OCI-LY1 (cell line): ENCODE measurements at regions not wholly inside any gene's neighbourhood (a gene's known extent, or its start where the extent isn't known, plus 50 kb on each side); places are given as distances from the start of the nearest gene placed in this dataset.

Experiments
- H2AFZ ChIP-seq: fragments of 200-600 bp; sonication (generic), shearing (Covaris generic); 2 replicates; pipeline ENCODE4 v1.6.0; 2014; ENCODE audit warnings: antibody characterized with exemption, mild to moderate bottlenecking, low read length
- H3F3A ChIP-seq: fragments of 200-600 bp; sonication (generic), shearing (Covaris generic); 2 replicates; pipeline ENCODE4 v1.6.0; 2014; ENCODE audit warnings: mild to moderate bottlenecking, antibody characterized with exemption, low read length, moderate library complexity; ENCODE audit not compliant: insufficient read depth
- H3K27ac ChIP-seq: fragments of 200-600 bp; sonication (generic); 2 replicates; pipeline ENCODE4 v1.5.1; 2014; ENCODE audit warnings: low read length, mixed run types, mild to moderate bottlenecking, low read depth; ENCODE audit not compliant: poor library complexity, severe bottlenecking
- H3K27me3 ChIP-seq: fragments of 200-600 bp; sonication (generic); 2 replicates; pipeline ENCODE4 v1.6.0; 2014; ENCODE audit warnings: antibody characterized with exemption, mild to moderate bottlenecking, low read length, moderate library complexity; ENCODE audit not compliant: insufficient read depth
- H3K36me3 ChIP-seq: fragments of 200-600 bp; sonication (generic); 2 replicates; pipeline ENCODE4 v1.6.1; 2014; ENCODE audit warnings: mild to moderate bottlenecking, antibody characterized with exemption, low read length, moderate library complexity, mixed read lengths; ENCODE audit not compliant: insufficient read depth
- H3K4me1 ChIP-seq: fragments of 200-600 bp; sonication (generic); 2 replicates; pipeline ENCODE4 v1.5.1; 2014; ENCODE audit warnings: mild to moderate bottlenecking, low read length, moderate library complexity; ENCODE audit not compliant: insufficient read depth, severe bottlenecking
- H3K4me2 ChIP-seq: fragments of 200-600 bp; sonication (generic), shearing (Covaris generic); 2 replicates; pipeline ENCODE4 v1.6.1; 2014; ENCODE audit warnings: low read length
- H3K4me3 ChIP-seq: fragments of 200-600 bp; sonication (generic); 2 replicates; pipeline ENCODE4 v1.5.1; 2014; ENCODE audit warnings: low read length, low read depth, mild to moderate bottlenecking, mixed read lengths; ENCODE audit not compliant: poor library complexity, severe bottlenecking
- H3K79me2 ChIP-seq: fragments of 200-600 bp; shearing (Covaris generic); 2 replicates; pipeline ENCODE4 v1.6.1; 2016; ENCODE audit warnings: mixed run types, low read length, mixed read lengths; ENCODE audit not compliant: insufficient read depth
- H3K9ac ChIP-seq: fragments of 200-600 bp; sonication (generic), shearing (Covaris generic); 2 replicates; pipeline ENCODE4 v1.6.1; 2014; ENCODE audit warnings: mild to moderate bottlenecking, low read length, mixed read lengths
- H3K9me2 ChIP-seq: fragments of 200-600 bp; sonication (generic), shearing (Covaris generic); 2 replicates; pipeline ENCODE4 v1.6.1; 2014; ENCODE audit warnings: low read depth, mild to moderate bottlenecking, low read length, mixed read lengths
- H3K9me3 ChIP-seq: fragments of 200-600 bp; shearing (Covaris generic); 2 replicates; pipeline ENCODE4 v1.6.1; 2014; ENCODE audit warnings: low read length, mixed read lengths
- H4K20me1 ChIP-seq: fragments of 200-600 bp; sonication (generic), shearing (Covaris generic); 2 replicates; pipeline ENCODE4 v1.6.0; 2016; ENCODE audit warnings: mild to moderate bottlenecking, low read length; ENCODE audit not compliant: insufficient read depth
- EZH2 ChIP-seq: fragments of 200-600 bp; sonication (generic), shearing (Covaris generic); IDR thresholded peaks from 2 replicates; pipeline ENCODE4 v1.8.0; 2017; ENCODE audit warnings: borderline replicate concordance, mixed run types, mild to moderate bottlenecking, antibody characterized with exemption, low read length, moderate library complexity, mixed read lengths
- TF ChIP-seq, protein P1 (sequence below): fragments of 200-600 bp; sonication (generic), shearing (Covaris generic); IDR thresholded peaks from 2 replicates; pipeline ENCODE4 v1.5.1; 2017; ENCODE audit warnings: mild to moderate bottlenecking, antibody characterized with exemption, low read length, moderate library complexity, mixed read lengths

DNA sequence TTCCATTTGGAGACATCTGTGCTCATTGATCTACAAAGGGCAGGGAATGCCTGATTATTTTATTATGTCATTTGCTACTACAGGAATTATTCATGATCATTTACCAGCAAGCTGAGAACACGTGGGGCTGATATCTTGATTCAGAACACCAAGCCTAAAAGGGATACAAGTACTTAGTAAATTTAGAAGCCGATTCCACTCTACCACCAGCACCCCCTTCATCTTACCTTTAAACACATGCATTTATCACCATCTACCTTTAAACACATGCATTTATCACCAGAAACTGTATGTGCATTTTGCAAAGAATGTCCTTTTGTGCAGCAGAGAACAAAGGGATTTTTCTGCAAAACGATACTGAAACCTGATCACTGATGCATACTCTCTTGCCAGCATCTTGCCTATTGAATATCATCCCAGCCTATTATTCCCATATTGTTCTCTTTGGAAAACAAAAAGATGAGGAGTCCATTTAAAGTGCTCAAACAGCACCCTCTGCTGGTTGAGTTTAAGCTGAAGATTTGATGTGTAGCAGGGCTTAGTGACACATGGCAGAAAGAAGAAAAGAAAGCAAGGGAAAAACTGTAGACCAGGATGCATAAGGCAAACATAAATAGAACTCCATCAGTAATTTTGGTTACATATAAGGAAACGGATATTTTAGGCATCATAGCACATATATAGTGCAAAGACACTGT is 132.6 kb upstream of the PLEKHG7 start:
- H3K9me3 ChIP-seq, result no peaks in the 10 kb centered on the region
- no peaks in the 10 kb centered on the region for H3K36me3 ChIP-seq
- H3K9ac ChIP-seq, result peak overlapping the region; percentile 43; the same call in 1 of the 2 replicates
- H3K79me2 ChIP-seq, result no peaks in the 10 kb centered on the region
- H3F3A ChIP-seq, result no peaks in the 10 kb centered on the region
- H3K4me2 ChIP-seq, result peak overlapping the region; percentile 58
- H3K27ac ChIP-seq, result peak overlapping the region; percentile 56
- peak overlapping the region; percentile 29 for H3K4me3 ChIP-seq
- H3K9me2 ChIP-seq, result no peaks in the 10 kb centered on the region
- H2AFZ ChIP-seq, result peak overlapping the region; percentile 88; the same call in 1 of the 2 replicates
- peaks cover 44% of the 10 kb centered on the region for H3K4me1 ChIP-seq
- no peaks in the 10 kb centered on the region for H4K20me1 ChIP-seq
- TF ChIP-seq EZH2, result no peak
- TF ChIP-seq, protein P1, sequence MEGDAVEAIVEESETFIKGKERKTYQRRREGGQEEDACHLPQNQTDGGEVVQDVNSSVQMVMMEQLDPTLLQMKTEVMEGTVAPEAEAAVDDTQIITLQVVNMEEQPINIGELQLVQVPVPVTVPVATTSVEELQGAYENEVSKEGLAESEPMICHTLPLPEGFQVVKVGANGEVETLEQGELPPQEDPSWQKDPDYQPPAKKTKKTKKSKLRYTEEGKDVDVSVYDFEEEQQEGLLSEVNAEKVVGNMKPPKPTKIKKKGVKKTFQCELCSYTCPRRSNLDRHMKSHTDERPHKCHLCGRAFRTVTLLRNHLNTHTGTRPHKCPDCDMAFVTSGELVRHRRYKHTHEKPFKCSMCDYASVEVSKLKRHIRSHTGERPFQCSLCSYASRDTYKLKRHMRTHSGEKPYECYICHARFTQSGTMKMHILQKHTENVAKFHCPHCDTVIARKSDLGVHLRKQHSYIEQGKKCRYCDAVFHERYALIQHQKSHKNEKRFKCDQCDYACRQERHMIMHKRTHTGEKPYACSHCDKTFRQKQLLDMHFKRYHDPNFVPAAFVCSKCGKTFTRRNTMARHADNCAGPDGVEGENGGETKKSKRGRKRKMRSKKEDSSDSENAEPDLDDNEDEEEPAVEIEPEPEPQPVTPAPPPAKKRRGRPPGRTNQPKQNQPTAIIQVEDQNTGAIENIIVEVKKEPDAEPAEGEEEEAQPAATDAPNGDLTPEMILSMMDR, result peak; percentile 100
- H3K27me3 ChIP-seq, result no peaks in the 10 kb centered on the region

- no peaks in the 10 kb centered on the region for H3K9me3 ChIP-seq
- H4K20me1 ChIP-seq, result no peaks in the 10 kb centered on the region
- H3K4me3 ChIP-seq, result no peak overlapping the region
- no peaks in the 10 kb centered on the region for H3K9me2 ChIP-seq
- peaks cover 35% of the 10 kb centered on the region for H3K4me1 ChIP-seq
- H3K4me2 ChIP-seq, result no peak overlapping the region
- H3K79me2 ChIP-seq, result no peaks in the 10 kb centered on the region
- TF ChIP-seq, protein P1, result no peak
- no peak for TF ChIP-seq EZH2
- H3F3A ChIP-seq, result no peaks in the 10 kb centered on the region
- peak overlapping the region; percentile 56 for H3K27ac ChIP-seq
- H2AFZ ChIP-seq, result 0 out of 2 replicates have a peak overlapping the region, but pooled peaks have one; percentile 15
- H3K27me3 ChIP-seq, result no peaks in the 10 kb centered on the region
- no peaks in the 10 kb centered on the region for H3K36me3 ChIP-seq
- H3K9ac ChIP-seq, result no peak overlapping the region
Measured at GRCh38 chr12:92568691-92569090, 134.1 kb upstream of the PLEKHG7 start.

- no peaks in the 10 kb centered on the region for H3K9me2 ChIP-seq
- H4K20me1 ChIP-seq, result no peaks in the 10 kb centered on the region
- H3K4me1 ChIP-seq, result peaks cover 35% of the 10 kb centered on the region
- no peaks in the 10 kb centered on the region for H3F3A ChIP-seq
- H3K4me2 ChIP-seq, result no peak overlapping the region
- H3K27ac ChIP-seq, result no peak overlapping the region
- H3K27me3 ChIP-seq, result no peaks in the 10 kb centered on the region
- no peak overlapping the region for H2AFZ ChIP-seq
- H3K9me3 ChIP-seq, result no peaks in the 10 kb centered on the region
- H3K9ac ChIP-seq, result no peak overlapping the region
- H3K4me3 ChIP-seq, result no peak overlapping the region
- TF ChIP-seq, protein P1, result no peak
- TF ChIP-seq EZH2, result no peak
- H3K36me3 ChIP-seq, result no peaks in the 10 kb centered on the region
- no peaks in the 10 kb centered on the region for H3K79me2 ChIP-seq
Measured at GRCh38 chr12:92566448-92567019, 136.3 kb upstream of the PLEKHG7 start.
